GM21717 (cell line): ENCODE measurements at regions not wholly inside any gene's neighbourhood (a gene's known extent, or its start where the extent isn't known, plus 50 kb on each side); places are given as distances from the start of the nearest gene placed in this dataset.

Experiments
- ATAC-seq: cut with Tn5 transposase; IDR thresholded peaks from one replicate; pipeline ENCODE4 v1.9.1; 2021; ENCODE audit warnings: mild to moderate bottlenecking, moderate library complexity; ENCODE audit not compliant: unreplicated experiment

GRCh38 chr17:77707546-77707945 lies 251.0 kb upstream of the TNRC6C start:
- ATAC-seq = no peak

GRCh38 chr17:77708049-77708448 lies 250.5 kb upstream of the TNRC6C start:
- ATAC-seq = no peak

- no peak for ATAC-seq
Observed at GRCh38 chr17:77708936-77709335, 249.6 kb upstream of the TNRC6C start.

DNA sequence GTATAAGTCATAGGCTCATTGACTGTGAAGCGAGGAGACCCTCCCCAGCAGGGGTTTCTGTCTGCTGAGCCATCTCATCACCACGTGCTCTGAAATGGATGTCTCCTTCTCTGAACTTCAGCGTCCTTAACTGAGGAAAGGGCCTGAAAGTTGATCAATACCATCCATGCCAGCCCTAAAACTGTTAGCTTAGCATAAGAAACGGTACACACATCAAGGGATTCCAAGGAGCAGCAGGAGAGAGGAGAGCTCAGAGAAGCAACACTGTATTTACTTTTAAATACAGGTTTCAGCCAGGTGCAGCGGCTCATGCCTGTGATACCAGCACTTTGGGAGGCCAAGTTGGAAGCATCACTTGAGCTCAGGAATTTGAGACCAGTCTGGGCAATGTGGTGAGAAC lies 248.9 kb upstream of the TNRC6C start:
- ATAC-seq = no peak

DNA sequence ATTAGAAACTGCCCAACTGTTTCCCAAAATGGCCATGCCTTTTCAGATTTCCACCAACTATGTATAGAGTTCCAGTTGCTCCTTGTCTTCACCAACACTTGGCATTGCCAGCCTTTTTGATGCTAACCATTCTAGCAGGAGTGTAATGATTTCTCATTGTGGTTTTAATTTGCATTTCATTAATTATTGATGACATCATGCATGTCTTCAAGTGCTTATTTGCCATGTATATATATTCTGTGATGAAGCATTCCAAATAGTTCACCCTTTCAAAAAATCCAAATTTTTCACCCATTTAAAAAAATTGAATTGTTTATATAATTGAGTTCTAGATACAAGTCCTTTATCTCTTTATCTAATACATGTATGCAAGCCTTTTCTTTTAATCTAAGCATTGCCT lies 245.9 kb upstream of the TNRC6C start:
- ATAC-seq = no peak

DNA sequence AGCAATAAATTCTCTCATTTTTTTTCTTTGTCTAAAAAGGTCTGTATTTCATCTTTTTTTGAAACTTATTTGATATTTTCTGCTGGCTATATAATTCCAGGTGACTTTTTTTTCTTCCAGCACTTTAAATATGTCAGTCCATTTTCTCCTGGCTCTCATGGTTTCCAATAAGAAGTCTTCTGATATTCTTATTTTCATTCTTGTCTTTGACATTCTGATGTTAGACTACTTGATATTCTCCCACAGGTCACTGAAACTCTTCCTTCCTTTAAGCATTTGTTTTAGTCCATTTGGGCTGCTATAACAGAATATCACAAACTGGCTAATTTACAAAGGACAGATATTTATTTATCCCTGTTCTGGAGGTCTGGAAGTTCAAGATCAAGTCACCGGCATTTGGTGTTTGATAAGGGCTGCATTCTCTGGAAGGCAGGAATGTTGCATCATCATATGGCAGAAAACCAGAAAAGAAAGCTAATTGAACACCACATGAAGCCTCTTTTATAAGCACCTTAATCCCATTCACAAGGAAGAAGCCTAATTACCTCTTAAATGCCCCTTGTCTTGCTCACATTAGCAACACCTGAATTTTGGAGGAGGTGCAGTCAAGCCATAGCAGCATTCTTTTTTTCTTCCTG lies 242.1 kb upstream of the TNRC6C start:
- ATAC-seq = no peak

DNA sequence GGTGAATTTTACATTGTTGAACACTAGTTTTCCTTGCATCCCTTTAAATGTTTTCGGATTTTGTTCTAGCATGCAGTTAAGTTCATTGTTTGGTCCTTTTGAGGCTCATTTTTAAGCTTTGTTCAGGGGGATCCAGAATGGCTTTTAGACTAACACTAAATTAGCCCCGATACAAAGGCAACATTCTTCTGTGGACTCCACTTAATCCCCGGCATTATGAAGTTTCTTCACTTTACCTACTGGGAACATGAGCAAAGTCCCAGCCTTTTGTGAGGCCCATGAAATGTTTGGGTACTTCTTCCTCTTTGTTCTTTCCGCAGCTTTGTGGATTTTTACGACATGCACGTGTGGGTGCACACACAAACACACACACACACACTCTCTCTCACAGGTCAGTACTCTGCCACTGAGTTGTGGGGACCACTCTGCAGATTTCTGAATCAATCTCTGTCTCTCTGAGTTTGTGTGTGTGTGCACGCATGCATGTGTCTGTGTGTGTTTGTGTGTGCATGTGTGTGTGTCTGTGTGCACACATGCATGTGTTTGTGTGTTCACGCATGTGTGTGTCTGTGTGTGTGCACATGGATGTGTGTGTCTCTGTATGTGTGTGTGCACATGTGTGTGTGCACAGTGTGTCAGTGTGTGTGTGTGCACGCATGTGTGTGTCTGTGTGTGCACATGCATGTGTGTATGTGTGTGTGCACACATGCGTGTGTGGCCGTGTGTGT lies 240.4 kb upstream of the TNRC6C start:
- ATAC-seq = no peak

DNA sequence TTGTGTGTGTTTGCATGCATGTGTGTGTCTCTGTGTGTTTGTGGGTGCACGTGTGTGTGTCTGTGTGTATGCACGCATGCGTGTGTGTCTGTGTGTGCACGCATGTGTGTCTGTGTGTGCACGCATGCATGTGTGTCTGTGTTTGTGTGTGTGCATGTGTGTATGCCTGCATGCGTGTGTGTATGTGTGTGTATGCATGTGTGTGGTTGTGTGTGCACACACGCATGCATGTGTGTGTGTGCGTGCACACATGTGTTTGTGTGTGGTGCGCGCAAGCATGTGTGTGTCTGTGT lies 239.9 kb upstream of the TNRC6C start:
- no peak for ATAC-seq

- no peak for ATAC-seq
Observed at GRCh38 chr17:77719806-77720205, 238.7 kb upstream of the TNRC6C start.

- no peak for ATAC-seq
Observed at GRCh38 chr17:77720946-77721845, 237.3 kb upstream of the TNRC6C start.

GRCh38 chr17:77721846-77722160 lies 236.7 kb upstream of the TNRC6C start:
- no peak for ATAC-seq

GRCh38 chr17:77722366-77722765 lies 236.1 kb upstream of the TNRC6C start:
- ATAC-seq = no peak

DNA sequence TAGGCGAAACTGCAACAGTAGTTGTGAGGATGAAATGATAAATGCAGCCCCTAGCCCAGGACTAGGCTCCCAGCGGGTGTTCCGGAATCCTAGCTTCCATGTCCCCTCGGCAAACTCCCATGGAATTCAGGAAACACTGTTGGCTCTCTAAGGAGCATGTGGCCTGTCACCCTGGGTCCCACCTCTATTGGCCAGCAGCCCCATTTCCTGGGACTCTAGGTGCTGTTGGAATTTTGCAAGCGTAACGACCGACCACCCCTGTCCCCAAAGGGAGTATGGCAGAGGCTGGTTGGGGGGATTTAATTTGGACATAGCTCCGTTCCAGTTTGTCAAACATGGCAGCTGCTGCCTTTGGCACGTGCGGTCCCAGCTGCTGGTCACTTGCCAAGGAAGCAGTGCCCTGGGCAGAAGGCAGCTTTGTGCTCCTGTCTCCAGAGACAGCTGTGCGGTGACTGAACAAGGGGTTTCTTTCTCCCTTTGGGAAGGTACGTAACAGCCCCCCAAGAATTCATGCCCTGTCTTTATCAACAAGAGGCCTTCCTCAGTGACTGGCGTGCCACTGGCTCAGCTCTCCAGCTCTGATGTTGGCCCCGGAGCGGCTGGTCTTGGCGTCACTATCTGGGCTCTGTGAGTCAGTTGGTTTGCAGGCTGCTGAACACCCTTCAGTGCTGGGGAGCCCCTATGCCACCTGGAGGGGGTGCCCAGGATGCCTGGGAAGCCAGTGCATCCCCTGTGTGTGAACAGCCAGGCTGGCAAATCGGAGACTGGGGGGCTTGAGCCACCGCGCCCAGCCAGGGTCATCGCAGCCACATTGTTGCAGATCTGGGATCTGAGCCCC lies 235.2 kb upstream of the TNRC6C start:
- no peak for ATAC-seq

DNA sequence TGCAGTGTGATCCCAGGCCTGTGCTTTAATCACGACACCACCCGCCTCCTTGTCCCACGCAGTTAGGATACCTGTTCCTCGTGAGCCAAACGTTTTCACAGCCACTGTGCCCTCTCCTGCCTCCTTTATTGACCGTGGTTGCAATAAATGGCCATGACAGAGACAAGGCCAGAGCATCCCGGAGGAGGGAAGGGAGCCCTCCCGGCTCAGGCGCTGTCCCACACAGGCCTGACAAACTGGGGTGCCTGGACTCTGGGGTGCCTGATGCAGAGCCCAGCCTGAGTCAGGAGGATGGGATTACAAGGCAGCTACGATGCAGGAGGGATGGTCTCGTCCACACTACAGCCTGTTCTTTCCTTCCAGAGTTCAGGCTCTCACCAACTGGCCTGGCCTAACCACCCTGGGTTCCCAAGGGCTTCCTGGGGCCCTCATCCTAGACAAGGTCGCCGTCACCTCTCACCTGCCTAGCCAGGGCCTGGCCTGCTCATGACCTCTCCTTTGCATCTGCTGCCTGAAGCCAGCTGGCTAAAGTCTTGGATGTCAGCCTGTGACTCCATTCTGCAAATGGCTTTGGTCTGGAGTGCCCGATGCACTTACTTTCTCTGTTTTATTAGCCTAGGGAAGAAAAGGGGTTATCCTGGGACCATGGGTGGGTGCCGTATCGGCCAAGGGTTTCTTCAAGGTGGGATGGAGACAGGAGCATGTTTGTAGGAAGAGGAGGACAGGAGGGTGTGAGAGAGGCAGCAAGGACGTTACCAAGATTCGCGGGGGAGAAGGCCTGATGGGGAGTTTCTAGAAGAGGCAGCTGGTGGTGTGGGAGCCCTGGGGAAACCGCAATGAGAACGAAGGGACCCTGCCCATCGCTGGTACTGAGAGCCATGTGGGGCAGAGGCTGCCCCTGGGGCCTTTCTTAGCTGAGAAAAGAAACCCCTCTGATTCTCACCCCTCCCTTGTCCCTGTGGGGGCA lies 234.3 kb upstream of the TNRC6C start:
- ATAC-seq = no peak

DNA sequence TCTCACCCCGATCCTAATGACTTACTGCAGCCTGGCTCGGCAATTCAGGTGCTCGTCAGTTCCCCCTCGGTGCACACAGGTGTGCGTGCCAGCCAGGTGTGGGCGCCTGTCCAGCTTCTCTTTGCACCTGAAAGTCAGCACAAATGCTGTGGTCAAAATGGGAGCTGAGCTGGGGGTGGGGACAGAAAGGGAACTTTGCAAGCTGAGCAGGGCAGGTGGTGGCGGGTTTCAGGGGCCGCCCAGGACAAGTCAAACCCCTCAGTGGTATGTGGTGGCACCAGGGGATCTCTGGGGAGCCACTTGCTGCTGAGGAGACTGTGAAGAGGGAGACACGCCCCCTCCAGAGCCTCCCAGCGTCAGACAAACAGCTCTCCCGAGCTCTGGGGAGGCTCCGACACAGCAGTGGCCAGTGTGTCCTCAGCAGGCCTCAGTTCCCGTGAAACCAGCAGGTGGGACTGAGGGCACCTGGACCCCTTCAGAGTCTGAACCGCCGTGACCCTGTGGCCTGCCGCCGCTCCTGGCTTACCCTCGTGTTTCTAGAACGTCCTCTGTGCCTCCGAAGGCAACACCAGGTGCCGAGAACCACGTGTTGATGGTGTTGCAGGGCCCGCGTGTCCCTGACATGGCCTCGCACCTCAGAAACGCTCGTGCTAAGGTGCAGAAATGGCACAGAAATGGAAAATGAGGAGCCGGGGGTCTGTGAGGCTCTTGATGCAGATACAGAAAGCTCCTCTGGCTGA lies 233.5 kb upstream of the TNRC6C start:
- ATAC-seq = no peak

DNA sequence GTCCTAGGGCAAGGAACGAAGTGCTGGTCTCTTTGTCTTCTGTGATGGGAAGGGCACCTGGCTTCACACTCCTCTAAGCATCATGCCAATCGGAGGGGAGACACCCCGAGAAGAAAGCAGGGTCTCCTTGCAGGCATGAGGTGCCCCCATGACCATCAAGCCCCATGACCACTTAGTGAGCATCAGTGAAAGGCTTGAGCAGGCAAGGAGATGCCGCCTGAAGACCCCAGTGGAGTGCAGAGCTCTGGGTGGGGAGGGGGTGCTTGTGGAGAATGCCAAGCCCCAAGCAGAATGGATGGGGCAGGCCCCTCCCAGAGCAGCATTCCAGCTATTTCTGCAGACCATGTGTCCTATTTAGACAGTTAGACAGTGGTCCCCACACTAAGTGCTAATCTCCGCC lies 232.7 kb upstream of the TNRC6C start:
- ATAC-seq = no peak

DNA sequence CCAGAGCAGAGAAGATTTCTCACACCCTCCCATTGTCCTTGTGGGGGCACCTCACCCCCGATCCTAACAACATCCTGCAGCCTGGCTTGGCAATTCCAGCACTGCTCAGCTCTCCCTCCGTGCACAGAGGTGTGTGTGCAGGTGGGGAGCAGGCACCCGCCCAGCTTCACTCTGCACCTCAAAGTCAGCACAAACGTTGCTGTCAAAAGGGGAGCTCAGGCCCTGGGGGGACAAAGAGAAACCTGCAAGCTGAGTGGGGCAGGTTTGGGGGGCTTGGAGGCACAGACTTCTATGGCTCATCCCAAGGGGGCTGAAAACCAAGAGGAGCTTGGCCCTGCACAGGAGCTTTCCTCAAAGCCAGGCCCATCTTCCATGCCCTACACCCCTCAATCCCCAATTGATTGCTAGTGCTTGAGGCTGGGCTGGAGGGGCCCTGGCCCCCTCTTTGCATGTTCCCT lies 231.9 kb upstream of the TNRC6C start:
- no peak for ATAC-seq

- no peak for ATAC-seq
Observed at GRCh38 chr17:77727037-77727615, 231.4 kb upstream of the TNRC6C start.

DNA sequence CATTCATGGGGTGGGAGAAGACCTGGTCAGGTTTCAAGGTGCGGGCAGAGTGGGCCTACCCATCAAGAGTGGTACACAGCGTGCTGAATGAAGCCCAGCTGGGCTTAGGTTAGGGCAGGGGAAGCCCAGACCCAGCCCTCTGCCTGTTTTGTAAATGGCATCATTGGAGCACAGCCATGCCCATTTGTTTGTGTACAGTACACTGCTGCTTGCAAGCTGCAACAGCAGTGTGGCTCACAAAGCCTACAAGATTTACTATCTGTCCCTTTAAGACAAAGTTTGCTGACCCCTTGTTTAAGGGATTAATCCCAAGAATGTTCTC lies 230.1 kb upstream of the TNRC6C start:
- no peak for ATAC-seq
